GM12873 (cell line): ENCODE measurements at regions not wholly inside any gene's neighbourhood (a gene's known extent, or its start where the extent isn't known, plus 50 kb on each side); places are given as distances from the start of the nearest gene placed in this dataset.

Experiments
- TF ChIP-seq, protein P1 (sequence below): IDR thresholded peaks from 2 replicates; pipeline ENCODE4 v1.5.1; 2012; ENCODE audit warnings: low read depth, mild to moderate bottlenecking, moderate library complexity, low read length, control low read depth; ENCODE audit not compliant: insufficient read depth; ENCODE audit errors: missing control alignments

DNA sequence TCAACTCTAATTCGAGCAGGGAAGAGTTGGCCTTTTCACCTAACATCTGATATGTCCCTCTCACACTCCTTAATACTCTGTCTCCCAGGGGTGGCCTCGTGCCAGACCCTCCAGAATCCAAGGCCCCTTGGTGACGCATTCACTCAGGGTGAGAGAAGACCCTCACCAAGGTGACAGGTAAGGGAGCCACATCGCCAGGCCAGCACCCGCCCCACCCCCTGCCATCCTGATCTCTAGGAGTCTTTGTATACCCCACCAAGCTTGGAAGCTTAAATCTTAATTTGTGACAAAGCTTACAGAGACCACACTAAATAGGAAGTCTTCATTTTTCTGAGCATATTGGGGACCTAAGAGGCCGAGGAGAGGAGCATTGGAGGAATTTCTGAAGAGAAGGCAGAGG is 286.1 kb downstream of the IRF8 start:
- TF ChIP-seq, protein P1, sequence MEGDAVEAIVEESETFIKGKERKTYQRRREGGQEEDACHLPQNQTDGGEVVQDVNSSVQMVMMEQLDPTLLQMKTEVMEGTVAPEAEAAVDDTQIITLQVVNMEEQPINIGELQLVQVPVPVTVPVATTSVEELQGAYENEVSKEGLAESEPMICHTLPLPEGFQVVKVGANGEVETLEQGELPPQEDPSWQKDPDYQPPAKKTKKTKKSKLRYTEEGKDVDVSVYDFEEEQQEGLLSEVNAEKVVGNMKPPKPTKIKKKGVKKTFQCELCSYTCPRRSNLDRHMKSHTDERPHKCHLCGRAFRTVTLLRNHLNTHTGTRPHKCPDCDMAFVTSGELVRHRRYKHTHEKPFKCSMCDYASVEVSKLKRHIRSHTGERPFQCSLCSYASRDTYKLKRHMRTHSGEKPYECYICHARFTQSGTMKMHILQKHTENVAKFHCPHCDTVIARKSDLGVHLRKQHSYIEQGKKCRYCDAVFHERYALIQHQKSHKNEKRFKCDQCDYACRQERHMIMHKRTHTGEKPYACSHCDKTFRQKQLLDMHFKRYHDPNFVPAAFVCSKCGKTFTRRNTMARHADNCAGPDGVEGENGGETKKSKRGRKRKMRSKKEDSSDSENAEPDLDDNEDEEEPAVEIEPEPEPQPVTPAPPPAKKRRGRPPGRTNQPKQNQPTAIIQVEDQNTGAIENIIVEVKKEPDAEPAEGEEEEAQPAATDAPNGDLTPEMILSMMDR, result no peak

GRCh38 chr16:86186313-86186712 is 287.4 kb downstream of the IRF8 start:
- TF ChIP-seq, protein P1, result no peak

DNA sequence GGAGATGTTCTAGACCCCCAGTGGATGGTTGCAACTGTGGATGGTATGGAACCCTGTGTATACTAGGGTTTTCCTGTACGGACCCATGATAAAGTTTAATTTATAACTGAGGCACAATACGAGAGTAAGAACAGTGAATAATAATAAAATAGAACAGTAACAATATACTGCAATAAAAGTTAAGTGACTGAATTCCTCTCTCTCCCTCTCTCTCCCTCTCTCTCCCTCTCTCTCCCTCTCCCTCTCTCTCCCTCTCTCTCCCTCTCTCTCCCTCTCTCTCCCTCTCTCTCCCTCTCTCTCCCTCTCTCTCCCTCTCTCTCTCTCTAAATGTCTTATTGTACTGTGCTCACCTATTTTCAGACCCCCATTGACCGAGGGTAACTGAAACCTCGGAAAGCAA is 291.0 kb downstream of the IRF8 start:
- TF ChIP-seq, protein P1, result no peak

GRCh38 chr16:86191663-86192062 is 292.7 kb downstream of the IRF8 start:
- TF ChIP-seq, protein P1, result no peak

GRCh38 chr16:86193528-86194193 is 294.7 kb downstream of the IRF8 start:
- TF ChIP-seq, protein P1, result no peak

DNA sequence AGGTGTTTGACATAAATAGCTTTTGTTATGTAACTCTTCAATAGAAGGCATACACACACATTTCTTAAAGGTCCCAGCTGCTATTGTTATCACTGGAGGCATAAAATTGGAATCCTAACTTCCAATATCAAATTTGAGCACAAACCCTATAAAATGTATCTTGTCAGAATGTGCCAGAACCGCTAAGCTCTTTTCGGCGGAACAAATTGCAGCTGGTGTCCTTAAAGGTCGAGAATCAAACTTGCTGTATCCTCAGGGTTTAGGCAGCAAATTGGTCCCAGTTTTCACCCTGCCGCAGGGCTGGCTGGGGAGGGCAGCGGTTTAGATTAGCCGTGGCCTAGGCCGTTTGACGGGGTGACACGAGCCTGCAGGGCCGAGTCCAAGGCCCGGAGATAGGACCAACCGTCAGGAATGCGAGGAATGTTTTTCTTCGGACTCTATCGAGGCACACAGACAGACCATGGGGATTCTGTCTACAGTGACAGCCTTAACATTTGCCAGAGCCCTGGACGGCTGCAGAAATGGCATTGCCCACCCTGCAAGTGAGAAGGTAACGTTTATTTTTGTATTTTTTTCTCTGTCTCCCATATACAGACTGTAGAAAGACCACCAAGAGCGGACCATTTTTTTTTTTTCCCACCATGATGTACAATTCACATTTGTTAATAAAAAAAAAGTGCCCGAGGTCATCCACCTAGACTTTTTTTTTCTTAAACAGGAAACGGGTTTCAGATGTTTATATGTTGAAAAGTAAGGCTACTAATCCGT is 297.1 kb downstream of the IRF8 start:
- TF ChIP-seq, protein P1, result no peak

DNA sequence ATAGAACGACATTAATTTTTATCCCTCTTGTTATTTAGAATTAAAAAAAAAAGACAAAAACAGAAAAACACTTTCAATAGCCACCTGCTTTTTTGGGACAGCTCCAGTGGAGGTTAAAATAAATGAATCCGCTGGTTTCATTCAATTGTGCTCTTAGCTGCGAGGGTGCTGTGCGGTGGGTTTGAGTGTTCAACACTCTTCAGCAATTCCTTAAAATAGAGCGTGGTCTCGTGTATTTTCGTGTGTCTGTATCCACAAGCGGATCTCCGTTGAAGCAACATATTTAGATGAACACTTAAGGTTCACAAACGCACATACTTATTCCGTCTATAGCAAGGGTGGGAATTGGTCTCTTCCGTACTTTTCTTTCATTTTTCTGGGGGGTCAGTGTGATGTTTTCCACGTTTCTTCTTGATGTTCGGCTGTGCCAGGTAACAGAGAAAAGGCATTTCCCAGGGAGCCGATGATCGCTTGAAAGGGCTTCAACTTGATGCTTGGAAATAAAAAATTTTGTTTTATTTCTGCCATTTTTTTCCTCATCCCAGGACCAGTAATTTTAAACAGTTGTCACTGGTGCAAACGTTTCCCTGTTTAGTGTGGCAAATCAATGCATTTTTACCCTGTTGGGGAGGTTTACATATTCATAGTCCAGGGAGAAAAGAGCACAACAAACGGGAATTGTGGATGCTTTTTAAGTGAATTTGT is 297.9 kb downstream of the IRF8 start:
- TF ChIP-seq, protein P1, result no peak
